Hepatocyte (in vitro differentiated cells): ENCODE measurements at regions not wholly inside any gene's neighbourhood (a gene's known extent, or its start where the extent isn't known, plus 50 kb on each side); places are given as distances from the start of the nearest gene placed in this dataset.

Source experiments
- DNase-seq: peaks from one replicate; pipeline ENCODE4 v3.0.0-alpha.2; 2016; ENCODE audit warnings: low spot score
- H2AFZ ChIP-seq: fragments of 200-600 bp; sonication (generic); 2 replicates; pipeline ENCODE4 v1.6.0; 2016; ENCODE audit warnings: antibody characterized with exemption, mild to moderate bottlenecking
- H3K27ac ChIP-seq: fragments of 200-600 bp; sonication (generic); 2 replicates; pipeline ENCODE4 v1.5.1; 2016; ENCODE audit warnings: mild to moderate bottlenecking
- H3K27me3 ChIP-seq: fragments of 200-600 bp; sonication (generic); 2 replicates; pipeline ENCODE4 v1.6.1; 2016
- H3K36me3 ChIP-seq: fragments of 200-600 bp; sonication (generic); replicated peaks from 2 replicates; pipeline ENCODE4 v1.5.1; 2016; ENCODE audit warnings: low read depth; ENCODE audit not compliant: insufficient read depth
- H3K4me1 ChIP-seq: fragments of 200-600 bp; sonication (generic); 2 replicates; pipeline ENCODE4 v1.5.1; 2016; ENCODE audit warnings: mild to moderate bottlenecking, moderate library complexity; ENCODE audit not compliant: insufficient read depth
- H3K4me2 ChIP-seq: fragments of 200-600 bp; sonication (generic); 2 replicates; pipeline ENCODE4 v1.6.0; 2016
- H3K4me3 ChIP-seq: fragments of 200-600 bp; sonication (generic); 2 replicates; pipeline ENCODE4 v1.5.1; 2016; ENCODE audit warnings: mild to moderate bottlenecking
- H3K79me2 ChIP-seq: fragments of 200-600 bp; sonication (generic); 2 replicates; pipeline ENCODE4 v1.6.0; 2017; ENCODE audit warnings: mild to moderate bottlenecking
- H3K9me2 ChIP-seq: fragments of 200-600 bp; sonication (generic); replicated peaks from 2 replicates; pipeline ENCODE4 v1.6.0; 2017; ENCODE audit warnings: mild to moderate bottlenecking; ENCODE audit not compliant: insufficient read depth
- H3K9me3 ChIP-seq: fragments of 200-600 bp; sonication (generic); 2 replicates; pipeline ENCODE4 v1.5.1; 2016; ENCODE audit warnings: low read depth, mild to moderate bottlenecking
- H4K20me1 ChIP-seq: fragments of 200-600 bp; sonication (generic); 2 replicates; pipeline ENCODE4 v1.6.0; 2016; ENCODE audit warnings: mild to moderate bottlenecking; ENCODE audit not compliant: insufficient read depth, poor library complexity, severe bottlenecking
- EZH2 ChIP-seq: fragments of 200-600 bp; sonication (generic); IDR thresholded peaks from 2 replicates; pipeline ENCODE4 v1.6.1; 2016; ENCODE audit warnings: antibody characterized with exemption, mild to moderate bottlenecking, borderline replicate concordance
- EZH2phosphoT487 ChIP-seq: fragments of 200-600 bp; sonication (generic); IDR thresholded peaks from one replicate; pipeline ENCODE4 v1.6.1; 2018; ENCODE audit warnings: antibody characterized with exemption, mild to moderate bottlenecking, low read depth, moderate library complexity; ENCODE audit not compliant: unreplicated experiment, severe bottlenecking
- WGBS: methylation state at CpG from one replicate; pipeline ENCODE4 v1.1.6; 2016; ENCODE audit warnings: low lambda C conversion rate; ENCODE audit errors: missing lambda C conversion rate; 5-methylcytosine and 5-hydroxymethylcytosine counted together
- TF ChIP-seq, protein P1 (sequence below): fragments of 200-600 bp; sonication (generic); IDR thresholded peaks from 2 replicates; pipeline ENCODE4 v1.5.1; 2016; ENCODE audit warnings: antibody characterized with exemption, mild to moderate bottlenecking; ENCODE audit not compliant: poor library complexity

DNA sequence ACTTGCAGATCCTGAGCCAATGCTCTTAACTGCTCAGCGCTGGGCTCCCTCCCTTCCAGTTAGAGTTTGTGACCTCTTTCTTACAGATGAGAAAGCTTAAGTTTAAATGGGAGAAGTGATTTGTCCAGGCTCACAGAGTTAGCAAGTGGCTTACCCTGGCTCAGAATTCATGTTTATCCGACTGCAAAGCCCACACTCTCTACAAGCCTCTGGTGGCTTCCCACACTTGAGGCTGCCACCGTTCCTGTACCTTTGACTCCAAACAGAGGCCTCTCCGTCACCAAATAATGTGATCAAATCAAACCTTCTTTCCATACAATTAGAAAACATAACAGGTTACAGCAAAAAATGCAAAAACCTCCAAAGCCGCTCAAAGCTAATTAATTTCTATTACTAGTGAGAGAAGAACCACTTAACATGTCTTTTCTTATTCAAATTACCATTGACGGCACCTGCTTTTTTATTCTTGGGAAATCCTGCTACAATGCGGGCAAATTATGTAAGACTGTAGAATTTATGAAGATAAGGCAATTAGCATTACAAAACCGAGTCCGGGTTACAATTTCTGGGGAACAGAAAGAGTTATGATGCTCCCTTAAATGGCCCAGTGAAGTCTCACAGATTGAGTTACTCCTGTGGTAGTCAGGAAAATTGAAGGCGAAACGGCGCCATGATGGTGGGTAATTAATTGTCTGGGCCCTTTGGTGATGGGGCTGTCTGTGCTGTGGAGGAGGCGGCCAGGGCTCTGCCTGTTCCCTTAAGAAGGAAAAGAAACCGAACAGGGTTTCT is 324.3 kb upstream of the POU3F1 start:
- Histone ChIP-seq H3K4me3 (no peak overlapping the region), H3K9me2 (no peaks in the 10 kb centered on the region), H3K4me1 (no peaks in the 10 kb centered on the region), H2AFZ (no peak overlapping the region), H3K9me3 (no peaks in the 10 kb centered on the region), H3K36me3 (no peaks in the 10 kb centered on the region), H3K79me2 (no peaks in the 10 kb centered on the region), H3K4me2 (no peak overlapping the region), H3K27me3 (peaks cover 8% of the 10 kb centered on the region), H3K27ac (no peak overlapping the region), H4K20me1 (no peaks in the 10 kb centered on the region)
- 63% methylated on average over 14 of the region's 14 CpGs for WGBS
- no peak for TF ChIP-seq EZH2phosphoT487
- no peak for DNase-seq

DNA sequence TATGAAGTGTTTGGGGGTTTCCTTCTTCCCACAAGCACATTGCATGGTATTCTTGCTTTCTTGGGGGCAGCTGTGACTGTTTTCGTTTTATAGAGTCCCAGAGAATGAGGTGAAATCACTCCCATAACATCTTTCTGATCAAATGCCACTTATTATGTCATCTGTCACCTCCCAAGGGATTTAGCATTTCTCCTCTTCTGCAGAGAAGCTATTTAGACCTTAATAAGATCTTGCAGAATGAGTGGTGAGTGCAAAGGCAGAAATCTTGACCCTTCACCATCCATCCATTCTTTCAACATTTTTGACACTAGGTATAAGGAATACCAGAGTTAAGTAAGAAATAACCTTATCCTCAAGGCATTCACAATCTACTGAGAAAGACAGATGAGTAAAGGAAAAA is 318.6 kb upstream of the POU3F1 start:
- no peak overlapping the region for H3K27ac ChIP-seq
- H2AFZ ChIP-seq: no peak overlapping the region
- 59% methylated on average over 1 of the region's 1 CpG for WGBS
- no peak overlapping the region for H3K4me3 ChIP-seq
- DNase-seq: no peak
- H3K4me1 ChIP-seq: no peaks in the 10 kb centered on the region
- no peaks in the 10 kb centered on the region for H4K20me1 ChIP-seq
- H3K79me2 ChIP-seq: no peaks in the 10 kb centered on the region
- H3K36me3 ChIP-seq: no peaks in the 10 kb centered on the region
- TF ChIP-seq, protein P1, sequence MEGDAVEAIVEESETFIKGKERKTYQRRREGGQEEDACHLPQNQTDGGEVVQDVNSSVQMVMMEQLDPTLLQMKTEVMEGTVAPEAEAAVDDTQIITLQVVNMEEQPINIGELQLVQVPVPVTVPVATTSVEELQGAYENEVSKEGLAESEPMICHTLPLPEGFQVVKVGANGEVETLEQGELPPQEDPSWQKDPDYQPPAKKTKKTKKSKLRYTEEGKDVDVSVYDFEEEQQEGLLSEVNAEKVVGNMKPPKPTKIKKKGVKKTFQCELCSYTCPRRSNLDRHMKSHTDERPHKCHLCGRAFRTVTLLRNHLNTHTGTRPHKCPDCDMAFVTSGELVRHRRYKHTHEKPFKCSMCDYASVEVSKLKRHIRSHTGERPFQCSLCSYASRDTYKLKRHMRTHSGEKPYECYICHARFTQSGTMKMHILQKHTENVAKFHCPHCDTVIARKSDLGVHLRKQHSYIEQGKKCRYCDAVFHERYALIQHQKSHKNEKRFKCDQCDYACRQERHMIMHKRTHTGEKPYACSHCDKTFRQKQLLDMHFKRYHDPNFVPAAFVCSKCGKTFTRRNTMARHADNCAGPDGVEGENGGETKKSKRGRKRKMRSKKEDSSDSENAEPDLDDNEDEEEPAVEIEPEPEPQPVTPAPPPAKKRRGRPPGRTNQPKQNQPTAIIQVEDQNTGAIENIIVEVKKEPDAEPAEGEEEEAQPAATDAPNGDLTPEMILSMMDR: no peak
- H3K4me2 ChIP-seq: no peak overlapping the region
- peaks cover 6% of the 10 kb centered on the region for H3K27me3 ChIP-seq
- H3K9me2 ChIP-seq: no peaks in the 10 kb centered on the region
- no peaks in the 10 kb centered on the region for H3K9me3 ChIP-seq

DNA sequence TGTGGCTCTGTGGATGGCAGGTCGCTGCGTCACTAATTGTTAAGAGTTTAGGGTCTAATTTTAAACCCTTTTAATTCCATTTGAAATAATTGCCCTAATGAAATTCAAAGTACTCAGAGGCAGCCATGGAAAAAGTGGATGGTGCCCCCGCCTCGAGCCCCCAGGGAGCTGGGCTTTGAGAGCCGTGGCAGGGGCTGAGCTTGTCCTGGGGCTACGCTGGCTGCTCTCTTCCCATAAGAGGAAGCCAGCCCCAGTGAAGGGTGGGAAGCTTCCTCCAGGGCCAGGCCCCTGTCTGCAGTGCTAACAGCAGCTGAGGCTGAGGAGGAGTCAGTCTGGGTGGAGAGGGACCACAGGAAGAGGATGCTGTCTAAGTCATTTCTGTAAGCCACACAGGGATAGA is 315.0 kb upstream of the POU3F1 start:
- no peaks in the 10 kb centered on the region for H3K9me3 ChIP-seq
- no peak for DNase-seq
- H2AFZ ChIP-seq: no peak overlapping the region
- H3K9me2 ChIP-seq: no peaks in the 10 kb centered on the region
- no peaks in the 10 kb centered on the region for H3K79me2 ChIP-seq
- H3K4me1 ChIP-seq: no peaks in the 10 kb centered on the region
- TF ChIP-seq EZH2: no peak
- TF ChIP-seq, protein P1: no peak
- TF ChIP-seq EZH2phosphoT487: no peak
- H3K27me3 ChIP-seq: no peaks in the 10 kb centered on the region
- H3K4me2 ChIP-seq: no peak overlapping the region
- no peak overlapping the region for H3K4me3 ChIP-seq
- H3K27ac ChIP-seq: no peak overlapping the region
- no peaks in the 10 kb centered on the region for H3K36me3 ChIP-seq
- H4K20me1 ChIP-seq: no peaks in the 10 kb centered on the region
- WGBS: 79% methylated on average over 6 of the region's 6 CpGs

DNA sequence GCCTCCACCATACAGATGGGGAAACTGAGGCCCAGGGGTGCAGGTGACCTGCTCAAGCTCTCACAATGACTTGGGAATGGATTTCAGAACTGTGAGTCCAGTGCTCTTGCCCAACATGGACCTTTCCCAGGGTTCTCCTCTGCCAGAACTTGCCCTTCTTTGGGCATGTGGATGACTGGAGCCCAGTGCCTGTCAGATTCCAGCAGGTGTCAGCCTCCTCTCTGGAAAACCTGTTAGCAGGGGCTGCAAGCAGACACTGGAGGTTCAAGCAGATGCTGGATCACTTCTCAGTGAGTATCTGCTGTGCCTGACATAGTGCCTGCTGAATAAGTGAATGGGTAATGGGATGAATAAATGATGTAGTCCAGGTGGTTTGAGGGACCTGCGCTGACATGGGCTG is 314.2 kb upstream of the POU3F1 start:
- Histone ChIP-seq H4K20me1 (no peaks in the 10 kb centered on the region), H3K9me3 (no peaks in the 10 kb centered on the region), H2AFZ (no peak overlapping the region), H3K36me3 (no peaks in the 10 kb centered on the region), H3K4me3 (no peak overlapping the region), H3K4me2 (no peak overlapping the region), H3K27ac (no peak overlapping the region), H3K4me1 (no peaks in the 10 kb centered on the region), H3K27me3 (no peaks in the 10 kb centered on the region), H3K79me2 (no peaks in the 10 kb centered on the region), H3K9me2 (no peaks in the 10 kb centered on the region)
- DNase-seq: no peak
- no peak for TF ChIP-seq EZH2
- TF ChIP-seq, protein P1: no peak
- TF ChIP-seq EZH2phosphoT487: no peak
- 89% methylated on average over 1 of the region's 1 CpG for WGBS
